Suppressor macrophage (primary cell): ENCODE measurements at regions not wholly inside any gene's neighbourhood (a gene's known extent, or its start where the extent isn't known, plus 50 kb on each side); places are given as distances from the start of the nearest gene placed in this dataset.
A peak's percentile ranks its signal among the peaks of the same experiment; 100 is the strongest.
"Not testable (repeated sequence)": the region's sequence is repeated elsewhere in the genome, so short reads cannot be mapped to it uniquely, and the experiment has no call there.

ENCODE experiments used
- DNase-seq, 4 experiments: peaks; one replicate each; pipeline ENCODE4 v3.0.0-alpha.2; 2020 to 2022

DNA sequence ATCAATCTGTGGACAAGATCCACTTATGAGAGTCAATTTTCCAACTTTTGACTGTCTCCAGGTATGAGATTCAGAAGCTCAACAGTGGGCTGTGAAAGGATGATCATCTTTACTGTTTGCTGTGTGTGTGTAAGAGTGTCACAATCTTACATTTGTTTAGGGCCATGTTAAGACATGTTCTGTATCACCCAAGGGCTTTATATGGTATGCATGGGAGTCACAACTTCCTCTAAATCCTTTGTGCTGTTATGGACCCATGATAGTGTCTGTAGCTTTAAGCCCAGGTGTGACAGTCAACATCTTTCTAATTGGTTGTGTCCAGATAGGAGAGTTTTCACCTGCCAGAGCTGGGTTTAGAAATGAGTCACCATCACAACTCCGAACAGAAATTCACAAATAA lies 70.2 kb downstream of the ZNF726 start:
- DNase-seq: not testable (repeated sequence)

DNA sequence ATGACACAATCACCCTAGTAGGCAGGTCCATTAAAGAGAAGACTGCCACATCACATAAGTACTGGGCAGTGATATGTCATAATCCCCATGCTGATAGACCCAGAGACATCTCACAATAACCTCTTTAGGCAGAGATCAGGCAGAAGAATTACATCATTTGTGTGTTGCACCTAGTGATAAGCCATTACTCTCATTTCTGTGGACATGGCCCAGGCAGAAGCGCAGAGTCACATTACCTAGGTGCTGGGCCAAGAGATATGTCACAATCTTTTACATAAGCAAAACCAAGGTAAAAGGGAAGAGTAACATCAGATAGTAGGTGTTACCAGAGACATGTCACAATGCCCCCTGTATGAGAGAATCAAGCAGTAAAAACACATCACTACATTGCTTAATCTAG lies 71.9 kb downstream of the ZNF726 start:
- DNase-seq: no peak

DNA sequence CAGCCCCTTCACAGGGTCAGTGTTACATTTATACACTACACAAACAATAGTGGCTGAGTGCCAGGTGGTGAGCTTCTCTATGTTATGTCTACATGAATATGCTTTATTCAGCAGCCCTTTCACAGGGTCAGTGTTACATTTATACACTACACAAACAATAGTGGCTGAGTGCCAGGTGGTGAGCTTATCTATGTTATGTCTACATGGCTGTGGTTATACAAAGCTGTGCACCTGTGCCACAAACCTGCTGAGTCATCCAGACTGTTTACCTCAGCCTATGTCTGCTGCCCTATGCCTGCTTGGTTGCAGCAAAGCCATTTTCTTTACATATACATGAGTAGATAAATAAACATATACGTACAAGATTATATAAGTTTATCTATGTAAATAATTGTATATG lies 76.5 kb downstream of the ZNF726 start:
- no peak for DNase-seq

DNA sequence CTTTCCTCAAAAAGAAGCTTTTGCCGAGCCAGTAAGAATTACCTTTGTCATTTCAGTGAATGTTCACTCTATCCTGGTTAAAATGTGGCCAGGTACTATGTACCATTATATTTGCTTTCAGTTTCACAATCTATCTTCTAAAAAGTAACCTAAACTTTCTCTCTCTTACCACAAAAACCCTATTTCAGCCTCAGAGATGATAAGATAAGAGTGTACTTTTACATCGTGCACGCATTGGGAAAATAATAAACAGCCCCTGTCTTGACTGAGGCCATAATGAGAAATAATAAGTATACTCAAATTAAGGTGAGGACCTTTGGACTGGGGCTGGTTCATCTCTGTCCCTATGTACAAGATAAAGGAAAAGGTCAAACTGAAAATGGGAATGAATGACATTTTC lies 77.7 kb downstream of the ZNF726 start:
- no peak for DNase-seq

DNA sequence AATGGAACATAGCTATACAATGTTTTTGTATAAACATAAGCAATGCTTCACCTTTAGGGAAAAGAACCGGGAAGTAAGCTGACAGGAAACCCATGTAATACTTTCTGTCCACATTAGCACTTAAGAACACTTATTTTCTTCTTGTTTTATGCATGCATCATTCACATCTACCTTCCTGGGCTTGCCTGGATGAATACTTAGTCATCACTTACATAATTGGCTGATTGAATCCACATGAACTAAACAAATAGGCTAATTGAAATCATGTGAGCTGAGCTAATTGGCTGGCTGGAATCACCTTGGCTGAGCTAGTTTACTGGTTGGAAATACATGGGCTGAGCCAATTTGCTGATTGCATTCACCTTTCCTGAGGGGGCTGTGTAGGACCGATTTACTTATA lies 78.8 kb downstream of the ZNF726 start:
- DNase-seq: no peak

DNA sequence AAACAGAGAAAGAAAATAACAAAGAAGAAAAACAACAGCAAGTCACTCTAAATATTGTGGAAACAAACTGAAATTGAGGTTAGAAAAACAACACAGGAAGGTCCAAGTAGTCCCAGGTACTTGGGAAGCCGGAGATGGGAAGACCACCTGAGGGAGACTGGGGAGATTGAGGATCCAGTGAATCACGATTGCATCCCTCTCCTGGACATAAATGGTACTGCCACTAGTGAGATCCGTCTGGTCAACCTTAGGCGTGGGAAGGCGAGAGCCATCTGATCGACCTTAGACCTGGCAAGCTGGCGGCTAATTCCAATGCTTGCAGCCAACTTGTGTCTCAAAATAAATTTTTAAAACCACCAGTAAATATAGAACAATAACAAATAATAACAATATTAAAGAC lies 81.9 kb downstream of the ZNF726 start:
- DNase-seq: peak in 2 of 4 experiments; percentile 5 to 7

DNA sequence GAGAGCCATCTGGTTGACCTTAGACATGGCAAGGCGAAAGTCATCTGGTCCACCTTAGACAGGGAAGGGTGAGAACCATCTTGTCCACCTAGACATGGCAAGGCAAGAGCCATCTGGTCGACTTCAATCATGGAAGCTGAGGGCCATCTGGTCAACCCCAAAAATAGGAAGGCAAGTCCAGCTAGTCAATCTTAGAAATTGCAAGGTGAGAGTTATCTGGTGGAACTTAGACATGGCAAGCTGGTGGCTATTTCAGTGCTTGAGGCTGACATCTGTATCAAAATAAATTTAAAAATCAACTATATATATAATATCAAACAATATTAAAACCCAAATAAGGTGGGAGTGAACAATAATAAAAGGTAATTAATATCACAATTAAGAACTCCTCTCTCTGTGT lies 83.9 kb downstream of the ZNF726 start:
- DNase-seq: no peak

DNA sequence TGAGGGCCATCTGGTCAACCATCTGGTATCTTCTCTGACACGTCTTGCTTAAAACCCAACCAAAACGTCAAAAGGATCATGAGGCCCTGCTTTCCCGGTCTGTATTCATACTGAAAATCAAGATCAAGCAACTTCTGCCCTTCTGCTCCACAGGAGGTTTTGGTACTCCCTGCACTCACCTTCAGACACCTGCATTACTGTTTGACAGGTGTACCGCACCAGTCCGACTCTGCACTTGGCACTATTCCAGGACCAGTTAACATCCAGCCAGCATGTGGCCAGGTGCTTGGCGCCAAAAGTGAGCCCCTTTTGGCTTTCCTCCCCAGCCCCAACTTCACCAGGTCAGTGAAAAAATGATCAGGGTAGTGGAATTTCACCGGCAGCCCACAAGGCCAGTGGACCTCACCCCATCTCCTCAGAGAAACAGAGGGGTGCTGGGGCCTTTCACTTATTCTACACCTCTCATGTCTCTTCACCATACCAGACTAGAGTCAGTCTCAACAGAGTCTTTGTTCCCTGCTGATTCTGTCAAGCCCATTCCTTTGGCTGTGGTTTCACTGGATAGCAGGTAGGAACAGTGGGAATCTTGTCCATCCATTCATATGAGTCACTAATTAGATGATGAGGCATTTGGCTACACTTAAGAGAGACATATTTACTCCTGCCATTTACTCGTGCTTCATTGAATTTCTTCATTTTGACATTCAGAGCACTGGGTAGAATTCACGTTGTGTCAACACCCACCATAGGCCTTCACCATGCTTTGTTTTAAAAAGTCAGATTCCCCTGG lies 85.3 kb downstream of the ZNF726 start:
- DNase-seq: no peak

DNA sequence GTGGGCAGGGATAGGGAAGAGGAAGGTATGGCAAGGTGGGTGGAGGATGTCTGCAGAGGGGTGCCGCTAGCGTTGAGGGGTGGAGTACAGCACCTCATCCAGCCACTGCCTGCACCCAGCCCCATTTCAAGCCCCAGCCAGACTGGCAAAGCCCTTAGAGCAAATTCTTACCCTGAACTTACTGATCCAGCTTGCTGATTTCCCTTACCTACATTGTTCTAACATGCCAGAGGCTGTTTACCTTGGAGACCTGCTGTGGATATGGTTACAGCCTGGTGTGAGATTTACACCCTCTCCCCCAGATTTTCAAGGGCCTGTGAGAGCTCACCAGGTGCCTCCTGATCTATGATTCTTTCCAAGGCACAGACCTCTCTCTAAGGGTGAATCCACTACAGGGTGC lies 86.0 kb downstream of the ZNF726 start:
- no peak for DNase-seq

DNA sequence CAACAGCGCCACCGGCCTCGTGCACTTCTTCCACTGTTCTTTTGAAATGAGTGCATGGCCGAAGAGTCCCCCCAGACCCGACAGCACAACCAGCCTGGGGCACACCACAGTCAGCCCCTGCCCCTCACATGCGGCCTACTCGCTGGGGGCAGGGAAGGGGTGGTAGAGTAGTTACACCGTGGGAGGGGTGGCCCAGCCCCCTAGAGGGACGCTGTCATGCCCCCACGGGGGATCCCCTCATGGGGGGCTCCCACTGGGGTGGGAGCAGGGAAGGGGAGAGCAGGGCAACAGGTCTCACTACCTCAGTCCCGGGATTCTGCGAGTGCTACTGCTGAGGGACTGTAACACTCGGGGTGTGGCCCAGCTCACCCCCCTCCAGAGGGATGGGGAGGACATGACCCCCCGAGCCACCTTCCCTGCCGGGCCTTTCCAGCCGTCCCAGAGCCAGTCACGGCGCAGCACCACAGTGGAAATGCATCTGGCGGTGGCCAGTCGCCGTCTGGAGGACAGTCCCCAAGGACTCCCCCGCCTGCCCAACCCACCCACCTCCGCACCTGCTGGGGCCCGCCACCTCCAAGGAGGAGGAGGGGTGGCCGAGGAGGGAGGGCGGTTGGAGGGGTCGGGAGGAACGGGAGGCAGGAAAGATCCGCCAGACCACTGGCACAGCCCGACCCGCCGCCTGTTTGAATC lies 84.6 kb upstream of the ZNF254 start:
- DNase-seq: no peak

DNA sequence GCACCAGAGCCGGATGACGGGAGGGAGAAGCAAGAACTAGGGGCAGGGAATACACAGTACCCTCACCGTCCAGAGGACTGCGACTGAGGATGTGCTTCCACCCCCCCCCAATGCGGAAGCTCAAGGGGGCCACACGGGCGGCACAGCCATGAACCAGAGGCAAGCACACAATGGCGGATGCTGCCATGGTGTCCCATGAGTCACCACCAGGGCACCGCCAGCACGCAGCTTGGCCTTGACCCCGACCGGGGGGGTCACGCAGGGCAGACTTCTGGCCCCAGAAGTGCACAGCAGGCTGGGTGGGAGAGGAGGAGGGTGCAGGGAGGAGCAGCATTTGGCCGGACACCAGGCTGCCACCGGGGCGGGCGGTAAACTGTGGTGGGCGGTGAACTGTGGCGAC lies 83.5 kb upstream of the ZNF254 start:
- DNase-seq: no peak

DNA sequence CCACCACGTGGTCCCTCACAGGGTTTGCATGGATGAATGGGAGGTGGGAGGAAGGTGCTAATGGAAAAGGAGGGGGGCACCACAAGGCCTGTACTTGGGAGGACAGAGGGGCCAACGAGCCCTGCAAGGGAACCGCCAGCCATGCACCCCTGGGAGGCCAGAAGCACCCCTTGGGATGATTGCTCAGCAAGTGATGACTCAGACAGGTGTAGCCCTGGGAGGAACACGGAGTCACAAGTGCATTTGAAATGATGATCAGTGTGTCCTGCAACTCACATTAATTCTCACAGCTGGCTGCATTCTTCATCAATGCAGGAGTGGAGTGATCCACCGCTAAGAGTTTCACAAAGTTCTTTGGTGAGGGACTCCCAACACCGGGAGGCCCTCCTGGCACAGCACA lies 82.8 kb upstream of the ZNF254 start:
- no peak for DNase-seq

DNA sequence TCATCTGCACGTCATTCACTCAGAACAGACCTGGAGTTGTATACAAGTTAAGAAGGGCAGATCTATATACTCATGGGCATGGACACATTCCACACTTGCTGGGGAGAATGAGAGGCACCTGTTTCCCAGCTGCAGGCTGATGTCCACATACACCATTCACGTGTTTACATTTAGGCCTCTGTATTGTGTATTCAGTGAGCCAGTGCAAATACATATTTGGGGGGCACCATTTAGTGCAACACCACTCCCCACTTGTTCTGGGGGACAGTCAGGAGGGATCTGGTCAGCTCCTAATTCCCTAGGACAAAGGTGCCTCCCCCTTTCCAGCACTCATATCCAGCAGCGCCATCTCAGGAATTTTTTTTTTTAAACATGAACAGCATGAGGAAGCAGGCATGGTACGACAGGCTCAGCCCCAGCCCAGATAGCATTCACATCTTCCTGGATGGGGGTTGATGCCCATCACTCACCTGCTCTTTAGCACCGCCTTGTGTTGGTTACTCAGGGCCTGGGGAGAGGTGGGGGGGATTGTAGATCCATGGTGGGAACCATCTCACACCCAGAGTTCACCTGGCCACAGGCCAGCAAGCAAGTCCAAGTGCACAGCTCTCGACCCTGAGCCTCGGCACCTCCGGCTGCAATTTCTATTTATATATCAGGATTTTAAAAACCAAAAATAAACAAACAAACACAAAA lies 56.9 kb upstream of the ZNF254 start:
- no peak for DNase-seq

DNA sequence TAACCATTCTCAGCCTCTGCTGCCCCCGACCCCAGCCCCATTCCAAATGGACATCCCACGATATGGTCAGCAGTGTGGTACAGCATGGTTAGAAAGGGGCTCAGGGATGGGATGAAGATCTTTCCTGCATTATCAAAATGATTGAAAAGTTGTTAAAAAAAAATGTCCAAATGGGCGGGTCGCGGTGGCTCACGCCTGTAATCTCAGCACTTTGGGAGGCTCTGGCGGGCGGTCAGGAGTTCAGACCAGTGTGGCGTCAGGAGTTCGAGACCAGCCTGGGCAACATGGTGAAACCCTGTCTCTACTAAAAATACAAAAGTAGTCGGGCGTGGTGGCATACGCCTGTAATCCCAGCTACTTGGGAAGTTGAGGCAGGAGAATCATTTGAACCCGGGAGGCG lies 54.3 kb upstream of the ZNF254 start:
- DNase-seq: no peak

DNA sequence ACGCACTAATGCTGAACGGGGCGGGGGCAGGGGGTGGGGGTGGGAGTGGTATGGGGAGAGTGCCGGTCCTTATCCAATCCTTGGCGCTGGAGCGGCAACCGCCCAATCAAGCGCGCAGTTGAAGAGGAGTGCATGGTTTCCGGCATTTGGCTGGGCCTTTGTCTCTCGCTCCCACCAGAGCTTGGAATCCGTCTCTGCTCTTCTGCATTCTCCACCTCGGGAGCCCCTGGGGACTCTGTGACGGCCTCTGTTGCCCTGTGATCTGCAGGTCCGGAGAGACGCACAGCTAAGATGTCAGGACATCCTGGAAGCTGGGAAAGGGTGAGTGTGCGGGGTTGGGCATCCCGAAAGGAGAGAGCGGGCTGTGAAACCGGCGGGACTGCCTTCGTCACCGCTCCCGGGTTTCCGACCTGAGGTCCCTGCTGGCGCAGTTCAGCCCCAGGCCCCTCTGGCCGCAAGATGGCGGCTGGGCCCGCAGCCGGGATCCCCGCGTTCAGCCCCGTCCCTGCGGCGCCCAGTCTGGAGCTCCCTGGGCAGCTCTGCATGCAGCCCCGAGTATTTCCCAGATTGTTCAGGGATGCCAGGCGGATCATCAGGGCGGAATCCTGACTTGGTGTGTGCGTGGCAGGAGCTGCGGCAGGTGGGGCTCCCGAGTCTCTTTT lies 53.6 kb upstream of the ZNF254 start:
- peak; percentile 90 to 93 (median 93) for DNase-seq

DNA sequence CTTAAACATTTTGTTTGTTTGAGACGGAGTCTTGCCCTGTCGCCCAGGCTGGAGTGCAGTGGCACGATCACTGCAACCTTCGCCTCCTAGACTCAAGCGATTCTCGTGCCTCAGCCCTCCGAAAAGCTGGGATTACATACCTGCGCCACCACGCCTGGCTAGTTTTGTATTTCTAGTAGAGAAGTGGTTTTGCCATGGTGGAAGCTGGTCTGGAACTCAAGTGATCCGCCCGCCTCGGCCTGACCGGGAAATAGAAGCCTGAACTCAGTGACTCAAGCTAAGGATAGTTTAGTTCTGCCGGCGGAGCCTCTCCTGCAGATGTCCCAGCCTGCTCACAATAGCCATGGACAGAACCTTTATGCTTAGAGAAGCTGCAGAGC lies 53.0 kb upstream of the ZNF254 start:
- DNase-seq: peak; percentile 65 to 74 (median 66)

DNA sequence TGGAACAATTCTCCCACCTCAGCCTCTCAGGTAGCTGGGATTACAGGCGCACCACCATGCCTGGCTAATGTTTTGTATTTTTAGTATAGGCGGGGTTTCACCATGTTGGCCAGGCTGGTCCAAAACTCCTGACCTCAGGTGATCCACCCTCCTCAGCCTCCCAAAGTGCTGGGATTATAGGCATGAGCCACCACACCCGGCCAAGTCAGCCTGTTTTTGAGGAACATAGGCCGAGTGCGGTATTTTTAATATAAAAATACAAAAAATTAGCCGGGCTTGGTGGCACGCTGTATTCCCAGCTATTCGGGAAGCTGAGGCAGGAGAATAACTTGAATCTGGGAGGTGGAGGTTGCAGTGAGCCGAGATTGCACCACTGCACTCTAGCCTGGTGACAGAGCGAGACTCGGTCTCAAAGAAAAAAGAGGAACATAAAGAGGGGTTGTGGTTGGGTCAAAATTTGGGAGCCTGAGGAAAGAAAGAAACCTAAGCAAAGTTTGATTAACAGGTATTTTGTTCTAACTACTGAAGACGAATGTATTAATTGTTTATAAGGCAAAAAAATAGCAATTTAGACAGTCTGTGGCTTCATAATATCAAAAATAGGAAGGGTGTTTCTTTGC lies 51.6 kb upstream of the ZNF254 start:
- DNase-seq: peak; percentile 7 to 50 (median 44)
